ENCODE measurements at regions not wholly inside any gene's neighbourhood (a gene's known extent, or its start where the extent isn't known, plus 50 kb on each side); places are given as distances from the start of the nearest gene placed in this dataset.

DNA sequence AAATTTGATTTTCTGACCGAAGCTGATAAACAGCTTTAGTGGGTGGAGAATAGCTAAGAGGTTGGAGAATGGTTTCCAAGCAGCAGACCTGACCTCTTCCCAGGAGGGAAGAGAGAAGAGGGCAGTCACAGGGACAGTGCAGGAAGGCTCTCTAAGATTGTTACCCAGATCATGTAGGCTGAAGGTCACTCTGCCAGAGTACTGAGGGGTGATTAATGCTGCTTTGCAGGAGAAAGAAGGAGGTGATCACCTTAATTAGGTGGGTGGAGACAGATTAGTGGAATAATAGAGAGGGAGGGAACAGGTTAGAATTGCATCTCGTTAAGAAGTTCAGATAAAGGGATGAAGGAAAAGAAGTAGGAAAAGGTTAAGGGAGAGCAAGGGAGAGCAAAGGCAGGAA lies 440.5 kb downstream of the BRINP1 start:
- Mint-ChIP-seq H3K4me1 (peaks cover 6% of the 10 kb centered on the region in 2 experiments), H3K27me3 (ENCODE audit: low read depth) (no peaks in the 10 kb centered on the region), H3K36me3 (ENCODE audit: insufficient read depth in 1 of 3, low read depth in 3 of 3) (no peaks in the 10 kb centered on the region), H3K27ac (peak overlapping the region in 2 of 3 experiments; percentile 1 to 23; a peak in 3 of 7 replicates), H3K9me3 (no peaks in the 10 kb centered on the region; a peak in 1 of 5 replicates), H3K4me3 (no peak overlapping the region)
- Histone ChIP-seq H4K20me1 (ENCODE audit: control insufficient read depth, insufficient read depth, insufficient read length) (no peaks in the 10 kb centered on the region), H3K79me1 (ENCODE audit: insufficient read depth, low read depth, low read length, poor library complexity, severe bottlenecking) (no peaks in the 10 kb centered on the region), H3T11ph (ENCODE audit: low read length) (no peak overlapping the region), H4K8ac (replicated peaks; ENCODE audit: insufficient read length, low read depth, low read length) (no peak overlapping the region), H3K9me3 (ENCODE audit: control insufficient read depth, low read depth, low read length) (no peaks in the 10 kb centered on the region), H3K14ac (ENCODE audit: insufficient read depth, low read length) (no peak overlapping the region), H3K4ac (ENCODE audit: low read depth, low read length) (no peak overlapping the region), H3K4me2 (ENCODE audit: insufficient read depth, insufficient read length, low read length) (no peak overlapping the region), H4K5ac (ENCODE audit: insufficient read length, low read depth, low read length) (no peak overlapping the region), H3K9ac (ENCODE audit: extremely low read depth, insufficient read length, low read length) (no peak overlapping the region), H3K27me3 (ENCODE audit: insufficient read depth, low read length) (no peaks in the 10 kb centered on the region), H3K4me1 (ENCODE audit: insufficient read depth, low read length) (no peaks in the 10 kb centered on the region), H2BK5ac (ENCODE audit: insufficient read length, low read length) (no peak overlapping the region), H2BK20ac (ENCODE audit: low read depth, low read length, poor library complexity, severe bottlenecking) (no peak overlapping the region), H3K23me2 (ENCODE audit: insufficient read length, low read depth, low read length, poor library complexity, severe bottlenecking) (no peaks in the 10 kb centered on the region), H3K56ac (ENCODE audit: insufficient read length, low read depth, low read length) (no peak overlapping the region), H2BK12ac (ENCODE audit: insufficient read length, low read depth, low read length) (no peak overlapping the region), H3K23ac (ENCODE audit: insufficient read length, low read depth, low read length) (no peak overlapping the region), H3K18ac (ENCODE audit: insufficient read length, low read depth, low read length) (no peak overlapping the region), H4K91ac (ENCODE audit: insufficient read length, low read depth, low read length) (no peak overlapping the region), H2AFZ (ENCODE audit: low read length) (no peak overlapping the region), H2BK120ac (ENCODE audit: low read depth, low read length, poor library complexity, severe bottlenecking) (no peak overlapping the region), H2BK15ac (ENCODE audit: low read depth, low read length) (no peak overlapping the region), H2AK5ac (ENCODE audit: insufficient read length, low read length) (no peak overlapping the region), H3K79me2 (ENCODE audit: insufficient read depth, low read length) (no peaks in the 10 kb centered on the region), H3K27ac (ENCODE audit: insufficient read length, low read depth, low read length) (no peak overlapping the region)
- peak; percentile 45 for DNase-seq
- TF ChIP-seq, protein P1, sequence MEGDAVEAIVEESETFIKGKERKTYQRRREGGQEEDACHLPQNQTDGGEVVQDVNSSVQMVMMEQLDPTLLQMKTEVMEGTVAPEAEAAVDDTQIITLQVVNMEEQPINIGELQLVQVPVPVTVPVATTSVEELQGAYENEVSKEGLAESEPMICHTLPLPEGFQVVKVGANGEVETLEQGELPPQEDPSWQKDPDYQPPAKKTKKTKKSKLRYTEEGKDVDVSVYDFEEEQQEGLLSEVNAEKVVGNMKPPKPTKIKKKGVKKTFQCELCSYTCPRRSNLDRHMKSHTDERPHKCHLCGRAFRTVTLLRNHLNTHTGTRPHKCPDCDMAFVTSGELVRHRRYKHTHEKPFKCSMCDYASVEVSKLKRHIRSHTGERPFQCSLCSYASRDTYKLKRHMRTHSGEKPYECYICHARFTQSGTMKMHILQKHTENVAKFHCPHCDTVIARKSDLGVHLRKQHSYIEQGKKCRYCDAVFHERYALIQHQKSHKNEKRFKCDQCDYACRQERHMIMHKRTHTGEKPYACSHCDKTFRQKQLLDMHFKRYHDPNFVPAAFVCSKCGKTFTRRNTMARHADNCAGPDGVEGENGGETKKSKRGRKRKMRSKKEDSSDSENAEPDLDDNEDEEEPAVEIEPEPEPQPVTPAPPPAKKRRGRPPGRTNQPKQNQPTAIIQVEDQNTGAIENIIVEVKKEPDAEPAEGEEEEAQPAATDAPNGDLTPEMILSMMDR (conservative IDR thresholded peaks at IDR 0.05) = no peak
- no CpG with 5 or more reads among the region's 2 CpGs for WGBS (ENCODE audit: extremely low coverage, insufficient read length, low lambda C conversion rate)

Data from H9 (cell line).